SJCRH30 (cell line): ENCODE measurements at regions not wholly inside any gene's neighbourhood (a gene's known extent, or its start where the extent isn't known, plus 50 kb on each side); places are given as distances from the start of the nearest gene placed in this dataset.

Source experiments
- DNase-seq, 2 experiments: peaks; one replicate each; pipeline ENCODE4 v3.0.0-alpha.2; 2015 to 2020
- H3K27ac ChIP-seq: fragments of 250-450 bp; sonication (Bioruptor Pico); 2 replicates; pipeline ENCODE4 v1.5.1; 2020; ENCODE audit warnings: mild to moderate bottlenecking, moderate library complexity
- H3K27me3 ChIP-seq: fragments of 250-450 bp; sonication (Bioruptor Pico); 2 replicates; pipeline ENCODE4 v1.5.1; 2020; ENCODE audit warnings: mild to moderate bottlenecking, moderate library complexity
- H3K36me3 ChIP-seq: fragments of 250-450 bp; sonication (Bioruptor Pico); 2 replicates; pipeline ENCODE4 v1.5.1; 2020; ENCODE audit warnings: mild to moderate bottlenecking, moderate library complexity
- H3K4me1 ChIP-seq: fragments of 250-450 bp; sonication (Bioruptor Pico); 2 replicates; pipeline ENCODE4 v1.5.1; 2020; ENCODE audit warnings: mild to moderate bottlenecking, moderate library complexity
- H3K4me3 ChIP-seq: fragments of 250-450 bp; sonication (Bioruptor Pico); 2 replicates; pipeline ENCODE4 v1.5.1; 2020; ENCODE audit warnings: mild to moderate bottlenecking, moderate library complexity
- H3K9me3 ChIP-seq: fragments of 250-450 bp; sonication (Bioruptor Pico); replicated peaks from 2 replicates; pipeline ENCODE4 v1.5.1; 2020; ENCODE audit warnings: mild to moderate bottlenecking, moderate library complexity

DNA sequence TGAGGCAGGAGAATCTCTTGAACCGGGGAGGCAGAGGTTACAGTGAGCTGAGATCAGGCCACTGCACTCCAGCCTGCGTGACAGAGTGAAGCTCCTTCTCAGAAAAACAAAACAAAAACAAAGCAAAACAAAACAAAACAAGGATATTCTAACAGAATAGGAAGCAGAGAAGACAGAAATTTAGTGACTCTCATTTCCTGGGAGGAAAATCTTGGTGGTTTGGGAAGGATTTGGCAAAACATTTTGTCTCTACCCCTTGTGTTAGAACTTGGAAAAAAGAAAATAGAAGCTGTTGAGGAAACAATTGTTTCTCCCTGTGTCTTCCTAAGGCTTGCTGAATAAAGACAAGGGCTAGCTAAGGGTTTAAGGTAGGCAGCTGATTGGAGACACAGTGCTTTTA lies 79.7 kb upstream of the PTPRR start:
- Histone ChIP-seq H3K9me3 (no peaks in the 10 kb centered on the region), H3K4me1 (no peaks in the 10 kb centered on the region), H3K27me3 (no peaks in the 10 kb centered on the region), H3K4me3 (no peak overlapping the region), H3K36me3 (no peaks in the 10 kb centered on the region), H3K27ac (no peak overlapping the region)
- DNase-seq, result no peak

DNA sequence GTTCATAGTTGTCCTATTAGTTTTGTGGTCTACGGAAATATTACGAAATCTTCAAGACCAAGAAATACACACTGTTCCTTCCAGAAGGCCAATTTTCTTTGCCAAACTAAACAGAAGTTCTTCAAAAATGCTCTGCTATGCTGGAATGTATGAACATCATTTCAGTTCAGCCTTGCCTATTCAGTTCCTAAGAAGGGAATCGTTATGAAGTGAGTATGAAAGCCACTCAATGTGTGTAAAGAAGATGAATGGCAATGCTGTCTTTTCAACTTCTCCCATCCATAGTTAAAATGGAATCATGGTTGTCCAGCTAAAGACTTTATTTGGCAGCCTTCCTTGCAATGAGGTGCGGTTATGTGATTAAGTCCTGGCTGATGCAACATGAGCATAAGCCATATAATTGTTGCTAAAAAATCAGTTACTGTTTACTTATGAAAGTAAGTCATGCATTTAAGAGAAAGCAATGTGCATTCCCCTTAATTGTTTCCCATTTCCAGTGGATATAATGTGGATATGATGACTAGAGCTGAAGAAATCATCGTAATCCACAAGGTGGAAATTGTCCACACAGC lies 73.8 kb upstream of the PTPRR start:
- no peak overlapping the region for H3K27ac ChIP-seq
- no peaks in the 10 kb centered on the region for H3K4me1 ChIP-seq
- no peak for DNase-seq

DNA sequence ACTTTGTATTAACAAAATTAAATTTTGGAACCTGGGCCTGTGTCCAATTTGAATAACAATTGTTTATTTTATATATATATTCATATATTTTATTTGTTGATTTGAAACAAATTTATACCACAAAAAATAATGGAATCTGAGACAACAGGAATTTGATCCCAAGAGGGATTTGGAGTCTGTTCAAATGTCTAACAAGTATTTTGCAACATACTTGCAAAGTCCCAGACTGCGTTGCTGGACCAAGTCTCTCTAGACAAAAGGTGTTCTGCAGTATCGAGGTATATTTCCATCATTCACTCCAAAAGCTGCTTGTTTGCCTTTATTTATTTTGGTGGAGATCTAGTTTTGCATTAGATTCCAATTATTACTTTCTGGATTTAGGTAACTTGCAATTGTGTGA lies 68.7 kb upstream of the PTPRR start:
- peaks cover 4% of the 10 kb centered on the region; the same call in 1 of the 2 replicates for H3K9me3 ChIP-seq
- H3K4me3 ChIP-seq, result no peak overlapping the region
- no peaks in the 10 kb centered on the region for H3K36me3 ChIP-seq
- no peak for DNase-seq
- no peaks in the 10 kb centered on the region for H3K27me3 ChIP-seq
- H3K27ac ChIP-seq, result no peak overlapping the region
- H3K4me1 ChIP-seq, result no peaks in the 10 kb centered on the region

More for the DNA sequence above, 73.8 kb upstream of the PTPRR start:
- Histone ChIP-seq H3K4me3 (no peak overlapping the region), H3K36me3 (no peaks in the 10 kb centered on the region), H3K27me3 (no peaks in the 10 kb centered on the region), H3K9me3 (no peaks in the 10 kb centered on the region)

DNA sequence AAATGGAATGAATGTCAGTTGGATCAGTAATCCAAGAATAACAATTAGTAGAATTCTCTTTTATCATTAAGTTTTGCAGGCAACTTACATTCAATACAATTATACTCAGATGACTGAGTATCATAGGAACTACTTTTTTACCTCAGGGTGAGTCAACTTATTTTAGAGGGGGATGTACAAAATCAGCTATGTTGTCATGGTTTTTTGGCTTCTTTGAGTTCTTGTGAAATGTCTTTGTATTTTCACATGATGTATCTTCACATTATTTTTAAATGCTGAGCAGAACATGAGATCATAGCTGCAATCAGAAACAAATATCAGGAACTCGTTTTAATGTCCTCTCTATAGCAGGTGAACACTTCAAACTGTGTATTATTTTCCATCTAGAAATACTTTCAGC lies 65.3 kb upstream of the PTPRR start:
- H3K4me1 ChIP-seq, result peaks cover 7% of the 10 kb centered on the region; the same call in 1 of the 2 replicates
- no peaks in the 10 kb centered on the region for H3K27me3 ChIP-seq
- H3K4me3 ChIP-seq, result no peak overlapping the region
- H3K36me3 ChIP-seq, result no peaks in the 10 kb centered on the region
- no peak for DNase-seq
- peaks cover 4% of the 10 kb centered on the region; the same call in 1 of the 2 replicates for H3K9me3 ChIP-seq
- H3K27ac ChIP-seq, result no peak overlapping the region

DNA sequence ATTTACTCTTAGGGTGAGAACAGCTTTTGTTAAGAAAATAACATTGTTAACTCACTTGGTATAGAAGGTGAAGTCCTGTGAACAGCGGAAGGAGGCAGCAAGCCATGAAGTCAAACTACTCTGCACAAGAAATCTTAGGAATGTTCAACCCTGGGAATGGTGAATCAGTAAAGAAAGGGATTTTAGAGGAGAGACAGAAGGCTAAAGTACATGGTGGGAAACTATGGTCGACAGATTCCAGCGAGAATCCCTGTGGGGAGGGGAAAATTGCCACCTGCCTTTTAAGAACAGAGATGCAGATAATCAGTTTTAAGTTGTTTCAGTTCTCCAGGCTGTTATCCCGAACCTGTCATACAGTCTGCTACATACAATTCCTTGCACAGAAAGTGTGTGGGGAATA lies 63.2 kb upstream of the PTPRR start:
- Histone ChIP-seq H3K9me3 (peaks cover 4% of the 10 kb centered on the region; the same call in 1 of the 2 replicates), H3K27me3 (no peaks in the 10 kb centered on the region), H3K4me1 (peaks cover 7% of the 10 kb centered on the region; the same call in 1 of the 2 replicates), H3K4me3 (no peak overlapping the region), H3K36me3 (no peaks in the 10 kb centered on the region), H3K27ac (no peak overlapping the region)
- DNase-seq, result no peak

DNA sequence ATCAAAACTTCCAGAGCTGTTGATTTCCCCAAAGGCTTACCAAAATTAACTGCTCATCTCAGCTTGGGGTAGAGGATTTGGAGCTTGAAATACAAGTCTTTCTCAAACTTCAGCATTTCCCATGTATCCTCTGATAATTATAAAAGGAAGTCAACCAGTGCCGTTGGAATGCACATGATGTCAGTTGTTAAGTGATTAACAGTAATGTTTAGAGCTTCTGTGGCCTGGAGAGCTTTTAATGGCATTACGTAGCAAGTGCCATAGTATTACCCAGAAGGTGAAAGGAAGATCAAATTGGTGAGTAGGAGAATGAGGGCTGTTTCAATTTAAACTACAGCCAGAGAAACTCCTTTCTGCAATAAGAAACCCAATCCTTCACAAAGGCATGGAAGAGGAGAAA lies 62.5 kb upstream of the PTPRR start:
- no peaks in the 10 kb centered on the region for H3K36me3 ChIP-seq
- H3K4me1 ChIP-seq, result peaks cover 7% of the 10 kb centered on the region; the same call in 1 of the 2 replicates
- no peak overlapping the region for H3K4me3 ChIP-seq
- no peak overlapping the region; the same call in 1 of the 2 replicates for H3K27ac ChIP-seq
- DNase-seq, result no peak
- no peaks in the 10 kb centered on the region for H3K27me3 ChIP-seq
- H3K9me3 ChIP-seq, result no peaks in the 10 kb centered on the region; the same call in 1 of the 2 replicates

DNA sequence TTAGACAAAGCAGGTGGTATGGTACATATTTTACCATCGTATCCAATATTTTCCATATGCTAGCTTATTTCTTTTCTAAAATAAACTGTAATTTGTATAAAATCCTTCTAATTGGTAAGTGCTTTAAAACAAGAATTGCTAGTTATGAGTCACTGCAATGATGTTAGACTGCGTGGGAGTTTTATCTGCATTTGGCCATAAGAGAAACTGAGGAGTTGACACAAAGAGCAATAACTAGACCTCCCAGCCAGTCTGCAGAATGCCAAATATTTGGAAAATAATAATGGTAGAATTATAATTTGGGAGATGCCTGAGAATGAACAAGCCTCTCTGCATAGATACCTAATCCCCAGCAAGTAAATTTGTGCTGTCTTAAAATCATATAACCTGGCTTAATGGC lies 61.7 kb upstream of the PTPRR start:
- H3K9me3 ChIP-seq, result no peaks in the 10 kb centered on the region
- DNase-seq, result no peak
- no peak overlapping the region for H3K4me3 ChIP-seq
- no peaks in the 10 kb centered on the region for H3K27me3 ChIP-seq
- no peaks in the 10 kb centered on the region for H3K36me3 ChIP-seq
- peaks cover 7% of the 10 kb centered on the region; the same call in 1 of the 2 replicates for H3K4me1 ChIP-seq
- H3K27ac ChIP-seq, result no peak overlapping the region

DNA sequence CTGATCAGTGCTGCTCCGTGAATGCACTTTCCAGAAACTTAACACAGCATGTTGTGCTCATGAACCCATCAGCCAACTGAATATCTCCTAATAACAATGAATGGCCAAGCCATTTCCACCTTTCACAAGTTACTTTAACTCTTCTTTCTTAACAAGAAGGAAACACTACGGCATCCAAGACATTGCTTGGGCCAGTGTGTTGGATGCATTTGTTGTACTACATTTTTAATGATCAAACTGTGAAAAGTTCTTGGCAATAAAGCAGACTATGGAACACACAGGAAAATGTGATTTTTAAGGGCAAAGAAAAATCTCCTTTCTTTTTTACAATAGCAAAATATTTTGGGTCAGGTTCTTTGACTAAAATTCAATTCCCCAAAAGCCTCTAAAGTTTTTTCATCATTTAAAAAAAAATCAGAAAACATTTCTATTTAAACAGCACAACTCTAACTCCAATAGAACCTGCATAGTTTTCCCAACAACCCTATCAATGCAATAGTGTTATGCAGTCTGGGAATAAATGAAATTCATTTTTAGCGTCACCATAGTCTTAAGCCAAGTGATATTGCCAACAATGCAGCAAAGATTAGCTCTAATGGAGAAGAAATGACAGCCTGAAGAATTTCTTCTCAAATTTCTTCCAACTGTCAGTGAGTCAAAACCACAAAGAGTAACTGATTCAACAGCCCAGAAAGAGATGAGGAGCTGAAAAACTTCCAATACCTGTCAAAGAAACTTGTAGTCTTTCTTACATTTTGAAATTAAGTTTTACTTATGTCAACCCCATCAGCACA lies 50.7 kb upstream of the PTPRR start:
- Histone ChIP-seq H3K36me3 (no peaks in the 10 kb centered on the region), H3K27ac (no peak overlapping the region), H3K9me3 (no peaks in the 10 kb centered on the region; the same call in 1 of the 2 replicates), H3K27me3 (no peaks in the 10 kb centered on the region), H3K4me3 (no peak overlapping the region), H3K4me1 (peaks cover 12% of the 10 kb centered on the region)
- DNase-seq, result peak in 1 of 2 experiments; percentile 37
